Lung (tissue), 11 donors: ENCODE measurements at regions not wholly inside any gene's neighbourhood (a gene's known extent, or its start where the extent isn't known, plus 50 kb on each side); places are given as distances from the start of the nearest gene placed in this dataset.

Experiments used
- ATAC-seq: fragments of 200-7000 bp; cut with Tn5 transposase; one replicate; pipeline ENCODE4 v1.9.1; 2020; ENCODE audit warnings: moderate number of reproducible peaks; ENCODE audit not compliant: insufficient read depth, low FRiP score
- DNase-seq, 3 donors: peaks; one replicate each; pipeline ENCODE4 v3.0.0-alpha.2; 2013 to 2017
- H3K27ac ChIP-seq, 2 donors: one replicate each; pipeline ENCODE4 v1.5.1; 2013; ENCODE audit warnings: mild to moderate bottlenecking in 2 of 2, moderate library complexity in 2 of 2, control low read depth in 1 of 2, inconsistent platforms in 1 of 2, low read depth in 1 of 2, low read length in 1 of 2
- H3K27me3 ChIP-seq, 3 donors: one replicate each; pipeline ENCODE4 v1.5.1; 2013; ENCODE audit warnings: low read length in 2 of 3; ENCODE audit not compliant: control insufficient read depth in 3 of 3, insufficient read depth in 3 of 3
- H3K36me3 ChIP-seq, 4 donors: one replicate each; pipeline ENCODE4 v1.5.1; 2013; ENCODE audit warnings: low read length in 4 of 4, mild to moderate bottlenecking in 1 of 4, moderate library complexity in 1 of 4; ENCODE audit not compliant: control insufficient read depth in 4 of 4, insufficient read depth in 4 of 4
- H3K4me1 ChIP-seq, 5 donors: one replicate each; pipeline ENCODE4 v1.5.1; 2013; ENCODE audit warnings: low read length in 5 of 5, mild to moderate bottlenecking in 2 of 5, moderate library complexity in 1 of 5; ENCODE audit not compliant: control insufficient read depth in 5 of 5, insufficient read depth in 5 of 5
- H3K4me3 ChIP-seq: one replicate; pipeline ENCODE4 v1.5.1; 2013; ENCODE audit warnings: mild to moderate bottlenecking, control low read depth, moderate library complexity
- H3K9ac ChIP-seq, 2 donors: one replicate each; pipeline ENCODE4 v1.5.1; 2013; ENCODE audit warnings: low read length in 2 of 2, control low read depth in 1 of 2; ENCODE audit not compliant: insufficient read depth in 1 of 2
- H3K9me3 ChIP-seq, 4 donors: one replicate each; pipeline ENCODE4 v1.5.1; 2013; ENCODE audit warnings: low read length in 3 of 4, mild to moderate bottlenecking in 1 of 4, moderate library complexity in 1 of 4; ENCODE audit not compliant: control insufficient read depth in 4 of 4, insufficient read depth in 3 of 4
- CTCF ChIP-seq: IDR thresholded peaks from 2 replicates; pipeline ENCODE4 v1.5.1; 2012; ENCODE audit warnings: mild to moderate bottlenecking; ENCODE audit errors: control extremely low read depth, extremely low read depth
- WGBS, 2 donors: extraction: QIAGEN DNeasy Blood & Tissue Kit; methylation state at CpG; one replicate each; pipeline ENCODE4 v1.1.7; 2013; 5-methylcytosine and 5-hydroxymethylcytosine counted together
- donor health status: control.
- donor health status: control.
- donor health status: Bipolar disorder and iron deficiency.
- donor health status: healthy.
- donor health status: DM: yes; HTN: yes; CAD: no.

- Histone ChIP-seq H3K9ac (no peak overlapping the region), H3K4me3 (no peak overlapping the region), H3K27me3 (no peaks in the 10 kb centered on the region), H3K9me3 (peaks cover 0 to 5% (median 1%) of the 10 kb centered on the region in 4 donors), H3K27ac (no peak overlapping the region), H3K4me1 (no peaks in the 10 kb centered on the region), H3K36me3 (no peaks in the 10 kb centered on the region)
- DNase-seq = no peak
- 20 to 50% methylated on average over 3 of the region's 3 CpGs for WGBS, 2 donors
- TF ChIP-seq CTCF = no peak
- no peak for ATAC-seq
These were observed 1499.3 kb downstream of the PCDH7 start for GRCh38 chr4:32219306-32220075.

- ATAC-seq = no peak
- no peak for DNase-seq
- Histone ChIP-seq H3K4me1 (no peaks in the 10 kb centered on the region), H3K36me3 (no peaks in the 10 kb centered on the region), H3K27me3 (no peaks in the 10 kb centered on the region), H3K4me3 (no peak overlapping the region), H3K9ac (no peak overlapping the region), H3K9me3 (peaks cover 0 to 2% (median 0%) of the 10 kb centered on the region in 4 donors), H3K27ac (no peak overlapping the region)
- TF ChIP-seq CTCF = no peak
These were observed 1506.0 kb downstream of the PCDH7 start for GRCh38 chr4:32226204-32226603.

- Histone ChIP-seq H3K27me3 (no peaks in the 10 kb centered on the region), H3K9me3 (peaks cover 0 to 2% (median 0%) of the 10 kb centered on the region in 4 donors), H3K4me1 (no peaks in the 10 kb centered on the region), H3K9ac (no peak overlapping the region), H3K27ac (no peak overlapping the region), H3K4me3 (no peak overlapping the region), H3K36me3 (no peaks in the 10 kb centered on the region)
- ATAC-seq (no peak), DNase-seq (no peak)
- WGBS, 2 donors = 71 to 77% methylated on average over 2 of the region's 2 CpGs
- no peak for TF ChIP-seq CTCF
These were observed 1506.6 kb downstream of the PCDH7 start for GRCh38 chr4:32226733-32227132.

GRCh38 chr4:32243926-32244325, 1523.8 kb downstream of the PCDH7 start:
- Histone ChIP-seq H3K27me3 (no peaks in the 10 kb centered on the region), H3K4me3 (no peak overlapping the region), H3K4me1 (no peaks in the 10 kb centered on the region), H3K9me3 (no peaks in the 10 kb centered on the region), H3K36me3 (no peaks in the 10 kb centered on the region), H3K27ac (no peak overlapping the region), H3K9ac (no peak overlapping the region)
- no peak for TF ChIP-seq CTCF
- DNase-seq = peak in 1 of 3 donors; percentile 22
- no peak for ATAC-seq
- 49 to 57% methylated on average over 3 of the region's 3 CpGs for WGBS, 2 donors
